ENCODE measurements at regions not wholly inside any gene's neighbourhood (a gene's known extent, or its start where the extent isn't known, plus 50 kb on each side); places are given as distances from the start of the nearest gene placed in this dataset.

- no peak for TF ChIP-seq CTCF (conservative IDR thresholded peaks at IDR 0.05; ENCODE audit: low read depth in 2 of 2)
- no peak for TF ChIP-seq ZNF331 (CRISPR knock-in tag; IDR thresholded peaks at IDR 0.05; ENCODE audit: low read depth)
- no peak for TF ChIP-seq EZH2 (IDR thresholded peaks at IDR 0.05; ENCODE audit: low read depth, unreplicated experiment)
- no peak for TF ChIP-seq REST (IDR thresholded peaks at IDR 0.05; ENCODE audit: unreplicated experiment)
- no peak for TF ChIP-seq POLR2AphosphoS5 (IDR thresholded peaks at IDR 0.05; ENCODE audit: low read depth)
- no peak for TF ChIP-seq ZNF114 (CRISPR knock-in tag; IDR thresholded peaks at IDR 0.05)
- no peak for TF ChIP-seq EZH2phosphoT487 (IDR thresholded peaks at IDR 0.05; ENCODE audit: unreplicated experiment)
Measured at GRCh38 chr21:16022116-16022515, 292.3 kb downstream of the USP25 start.

Data from GM23338 (cell line).